Vagina (tissue), 2 donors: ENCODE measurements at regions not wholly inside any gene's neighbourhood (a gene's known extent, or its start where the extent isn't known, plus 50 kb on each side); places are given as distances from the start of the nearest gene placed in this dataset.

ENCODE experiments used
- POLR2A ChIP-seq, 2 donors: fragments of 450-650 bp; IDR thresholded peaks; one replicate each; pipeline ENCODE4 v1.6.1; 2017; ENCODE audit warnings: antibody characterized with exemption in 2 of 2, mild to moderate bottlenecking in 2 of 2, moderate library complexity in 2 of 2
- POLR2AphosphoS5 ChIP-seq, 2 donors: sonication (generic); formaldehyde crosslinking; IDR thresholded peaks; one replicate each; pipeline ENCODE4 v1.9.0; 2017; ENCODE audit warnings: antibody characterized with exemption in 2 of 2, mild to moderate bottlenecking in 2 of 2, low read depth in 1 of 2; ENCODE audit not compliant: insufficient read depth in 1 of 2
- TF ChIP-seq, protein P1 (sequence below), 3 experiments: fragments of 450-650 bp in 2 of 3; fragments of 200-600 bp in 1 of 3; sonication (generic) in 1 of 3; IDR thresholded peaks; one replicate each; pipeline ENCODE4 v1.5.1; 2017 to 2019; ENCODE audit warnings: antibody characterized with exemption in 3 of 3, mild to moderate bottlenecking in 2 of 3, moderate library complexity in 2 of 3

DNA sequence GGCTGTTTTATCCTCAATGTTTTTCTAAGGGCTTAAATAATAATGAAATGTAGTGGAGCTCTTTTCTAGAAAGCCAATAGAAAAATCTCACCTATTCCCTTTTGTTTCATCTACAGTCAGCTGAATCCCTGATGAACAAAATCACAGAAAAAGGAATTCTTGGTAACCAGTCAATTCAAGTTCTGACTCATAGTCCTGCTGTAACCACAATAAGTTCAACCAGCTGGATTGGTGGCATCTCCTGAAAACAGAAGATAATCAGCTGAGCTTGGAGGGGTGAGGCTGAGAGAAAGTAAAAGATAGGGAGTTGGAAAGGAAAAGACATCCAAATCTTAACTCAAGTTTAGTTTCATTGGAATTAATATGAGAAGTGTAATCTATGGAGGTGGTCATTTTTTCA lies 772.1 kb downstream of the CCSER2 start:
- no peak for TF ChIP-seq POLR2A (IDR thresholded peaks at IDR 0.05)
- TF ChIP-seq, protein P1, sequence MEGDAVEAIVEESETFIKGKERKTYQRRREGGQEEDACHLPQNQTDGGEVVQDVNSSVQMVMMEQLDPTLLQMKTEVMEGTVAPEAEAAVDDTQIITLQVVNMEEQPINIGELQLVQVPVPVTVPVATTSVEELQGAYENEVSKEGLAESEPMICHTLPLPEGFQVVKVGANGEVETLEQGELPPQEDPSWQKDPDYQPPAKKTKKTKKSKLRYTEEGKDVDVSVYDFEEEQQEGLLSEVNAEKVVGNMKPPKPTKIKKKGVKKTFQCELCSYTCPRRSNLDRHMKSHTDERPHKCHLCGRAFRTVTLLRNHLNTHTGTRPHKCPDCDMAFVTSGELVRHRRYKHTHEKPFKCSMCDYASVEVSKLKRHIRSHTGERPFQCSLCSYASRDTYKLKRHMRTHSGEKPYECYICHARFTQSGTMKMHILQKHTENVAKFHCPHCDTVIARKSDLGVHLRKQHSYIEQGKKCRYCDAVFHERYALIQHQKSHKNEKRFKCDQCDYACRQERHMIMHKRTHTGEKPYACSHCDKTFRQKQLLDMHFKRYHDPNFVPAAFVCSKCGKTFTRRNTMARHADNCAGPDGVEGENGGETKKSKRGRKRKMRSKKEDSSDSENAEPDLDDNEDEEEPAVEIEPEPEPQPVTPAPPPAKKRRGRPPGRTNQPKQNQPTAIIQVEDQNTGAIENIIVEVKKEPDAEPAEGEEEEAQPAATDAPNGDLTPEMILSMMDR (IDR thresholded peaks at IDR 0.05) = no peak
- no peak for TF ChIP-seq POLR2AphosphoS5 (IDR thresholded peaks at IDR 0.05; ENCODE audit: insufficient read depth in 1 of 2, low read depth in 1 of 2)
